Karpas-422 (cell line): ENCODE measurements at regions not wholly inside any gene's neighbourhood (a gene's known extent, or its start where the extent isn't known, plus 50 kb on each side); places are given as distances from the start of the nearest gene placed in this dataset.

ENCODE experiments used
- DNase-seq: peaks from one replicate; pipeline ENCODE4 v3.0.0-alpha.2; 2015
- H2AFZ ChIP-seq: fragments of 200-600 bp; sonication (generic); 2 replicates; pipeline ENCODE4 v1.6.1; 2014; ENCODE audit warnings: antibody characterized with exemption, low read length, mixed read lengths
- H3K27ac ChIP-seq: fragments of 200-600 bp; sonication (generic); 2 replicates; pipeline ENCODE4 v1.5.1; 2014; ENCODE audit warnings: mild to moderate bottlenecking, low read length, moderate library complexity
- H3K27me3 ChIP-seq: fragments of 200-600 bp; sonication (generic); 2 replicates; pipeline ENCODE4 v1.6.1; 2014; ENCODE audit warnings: low read length, mixed read lengths
- H3K36me3 ChIP-seq: fragments of 200-600 bp; sonication (generic); 2 replicates; pipeline ENCODE4 v1.6.1; 2014; ENCODE audit warnings: low read length, mixed read lengths; ENCODE audit not compliant: insufficient read depth
- H3K4me1 ChIP-seq: fragments of 200-600 bp; sonication (generic); 2 replicates; pipeline ENCODE4 v1.6.1; 2014; ENCODE audit warnings: mild to moderate bottlenecking, low read length, mixed read lengths
- H3K4me2 ChIP-seq: fragments of 200-600 bp; sonication (generic); 2 replicates; pipeline ENCODE4 v1.6.1; 2014; ENCODE audit warnings: low read length, low read depth, mild to moderate bottlenecking; ENCODE audit not compliant: poor library complexity, severe bottlenecking
- H3K4me3 ChIP-seq: fragments of 200-600 bp; sonication (generic); 2 replicates; pipeline ENCODE4 v1.5.1; 2014; ENCODE audit warnings: mild to moderate bottlenecking, antibody characterized with exemption, low read length, mixed read lengths
- H3K79me2 ChIP-seq: fragments of 200-600 bp; sonication (generic); 2 replicates; pipeline ENCODE4 v1.6.1; 2014; ENCODE audit warnings: mild to moderate bottlenecking, low read length, mixed read lengths
- H3K9ac ChIP-seq: fragments of 200-600 bp; sonication (generic); 2 replicates; pipeline ENCODE4 v1.6.0; 2014; ENCODE audit warnings: low read length
- H3K9me2 ChIP-seq: fragments of 200-600 bp; sonication (generic), shearing (Covaris generic); replicated peaks from 2 replicates; pipeline ENCODE4 v1.6.0; 2014; ENCODE audit warnings: mild to moderate bottlenecking, low read length, moderate library complexity; ENCODE audit not compliant: insufficient read depth
- H3K9me3 ChIP-seq: fragments of 300-700, 200-600 bp; sonication (generic); 2 replicates; pipeline ENCODE4 v1.6.1; 2014; ENCODE audit warnings: low read length, mixed read lengths
- H4K20me1 ChIP-seq: fragments of 200-600 bp; sonication (generic); 2 replicates; pipeline ENCODE4 v1.6.1; 2014; ENCODE audit warnings: mild to moderate bottlenecking, antibody characterized with exemption, low read length, low read depth; ENCODE audit not compliant: insufficient read depth

- Histone ChIP-seq H3K4me3 (no peak overlapping the region), H3K79me2 (no peaks in the 10 kb centered on the region), H2AFZ (no peak overlapping the region), H3K27ac (no peak overlapping the region), H3K9me3 (no peaks in the 10 kb centered on the region), H3K4me2 (no peak overlapping the region), H3K9me2 (no peaks in the 10 kb centered on the region), H3K27me3 (no peaks in the 10 kb centered on the region), H3K4me1 (no peaks in the 10 kb centered on the region), H4K20me1 (no peaks in the 10 kb centered on the region), H3K36me3 (no peaks in the 10 kb centered on the region), H3K9ac (no peak overlapping the region)
- no peak for DNase-seq
Measured at GRCh38 chr7:98679741-98680140, 62.7 kb downstream of the NPTX2 start.

- Histone ChIP-seq H4K20me1 (no peaks in the 10 kb centered on the region), H3K4me2 (no peak overlapping the region), H2AFZ (no peak overlapping the region), H3K9me2 (no peaks in the 10 kb centered on the region), H3K9ac (no peak overlapping the region), H3K36me3 (no peaks in the 10 kb centered on the region), H3K9me3 (peaks cover 5% of the 10 kb centered on the region), H3K27ac (no peak overlapping the region), H3K79me2 (no peaks in the 10 kb centered on the region), H3K4me1 (no peaks in the 10 kb centered on the region), H3K4me3 (no peak overlapping the region), H3K27me3 (no peaks in the 10 kb centered on the region)
- DNase-seq: no peak
Measured at GRCh38 chr7:98681511-98681910, 64.4 kb downstream of the NPTX2 start.

GRCh38 chr7:98681951-98682350, 64.9 kb downstream of the NPTX2 start:
- no peak overlapping the region for H3K4me3 ChIP-seq
- H3K9ac ChIP-seq: no peak overlapping the region
- no peaks in the 10 kb centered on the region for H3K4me1 ChIP-seq
- H3K27ac ChIP-seq: no peak overlapping the region
- peaks cover 5% of the 10 kb centered on the region for H3K9me3 ChIP-seq
- H2AFZ ChIP-seq: no peak overlapping the region
- H3K79me2 ChIP-seq: no peaks in the 10 kb centered on the region
- no peak for DNase-seq
- no peaks in the 10 kb centered on the region for H4K20me1 ChIP-seq
- H3K36me3 ChIP-seq: no peaks in the 10 kb centered on the region
- no peak overlapping the region for H3K4me2 ChIP-seq
- H3K9me2 ChIP-seq: no peaks in the 10 kb centered on the region
- no peaks in the 10 kb centered on the region for H3K27me3 ChIP-seq

- H3K9me2 ChIP-seq: no peaks in the 10 kb centered on the region
- H3K36me3 ChIP-seq: no peaks in the 10 kb centered on the region
- H3K79me2 ChIP-seq: no peaks in the 10 kb centered on the region
- H4K20me1 ChIP-seq: no peaks in the 10 kb centered on the region
- no peaks in the 10 kb centered on the region for H3K27me3 ChIP-seq
- H3K4me3 ChIP-seq: no peak overlapping the region
- H2AFZ ChIP-seq: no peak overlapping the region
- no peak overlapping the region for H3K9ac ChIP-seq
- H3K27ac ChIP-seq: no peak overlapping the region
- H3K9me3 ChIP-seq: peaks cover 5% of the 10 kb centered on the region
- no peak overlapping the region for H3K4me2 ChIP-seq
- H3K4me1 ChIP-seq: no peaks in the 10 kb centered on the region
- DNase-seq: no peak
Measured at GRCh38 chr7:98683514-98683913, 66.4 kb downstream of the NPTX2 start.

- Histone ChIP-seq H3K4me2 (no peak overlapping the region), H3K79me2 (no peaks in the 10 kb centered on the region), H3K9me3 (peaks cover 5% of the 10 kb centered on the region), H4K20me1 (no peaks in the 10 kb centered on the region), H3K4me1 (no peaks in the 10 kb centered on the region), H3K9me2 (no peaks in the 10 kb centered on the region), H3K4me3 (no peak overlapping the region), H3K9ac (no peak overlapping the region), H2AFZ (no peak overlapping the region), H3K27ac (no peak overlapping the region), H3K27me3 (no peaks in the 10 kb centered on the region), H3K36me3 (no peaks in the 10 kb centered on the region)
- no peak for DNase-seq
Measured at GRCh38 chr7:98685541-98685940, 68.5 kb downstream of the NPTX2 start.

GRCh38 chr7:98686466-98687080, 69.5 kb downstream of the NPTX2 start:
- Histone ChIP-seq H2AFZ (no peak overlapping the region), H3K4me2 (no peak overlapping the region), H3K9me3 (peaks cover 5% of the 10 kb centered on the region), H4K20me1 (no peaks in the 10 kb centered on the region), H3K36me3 (no peaks in the 10 kb centered on the region), H3K27me3 (no peaks in the 10 kb centered on the region), H3K4me1 (no peaks in the 10 kb centered on the region), H3K4me3 (no peak overlapping the region), H3K9ac (no peak overlapping the region), H3K27ac (no peak overlapping the region), H3K79me2 (no peaks in the 10 kb centered on the region), H3K9me2 (no peaks in the 10 kb centered on the region)
- DNase-seq: no peak

- Histone ChIP-seq H3K9me3 (peaks cover 5% of the 10 kb centered on the region), H3K4me2 (no peak overlapping the region), H3K27me3 (no peaks in the 10 kb centered on the region), H3K9me2 (no peaks in the 10 kb centered on the region), H3K4me1 (no peaks in the 10 kb centered on the region), H3K27ac (no peak overlapping the region), H3K79me2 (no peaks in the 10 kb centered on the region), H2AFZ (no peak overlapping the region), H4K20me1 (no peaks in the 10 kb centered on the region), H3K36me3 (no peaks in the 10 kb centered on the region), H3K4me3 (no peak overlapping the region), H3K9ac (no peak overlapping the region)
- no peak for DNase-seq
Measured at GRCh38 chr7:98687111-98687751, 70.1 kb downstream of the NPTX2 start.

GRCh38 chr7:98691619-98692018, 74.5 kb downstream of the NPTX2 start:
- H4K20me1 ChIP-seq: no peaks in the 10 kb centered on the region
- no peak overlapping the region for H3K9ac ChIP-seq
- H3K27me3 ChIP-seq: no peaks in the 10 kb centered on the region; the same call in 1 of the 2 replicates
- no peak overlapping the region for H2AFZ ChIP-seq
- no peak overlapping the region for H3K27ac ChIP-seq
- DNase-seq: no peak
- no peaks in the 10 kb centered on the region for H3K4me1 ChIP-seq
- H3K4me2 ChIP-seq: no peak overlapping the region
- H3K4me3 ChIP-seq: no peak overlapping the region
- H3K9me3 ChIP-seq: peaks cover 3% of the 10 kb centered on the region
- no peaks in the 10 kb centered on the region for H3K79me2 ChIP-seq
- H3K36me3 ChIP-seq: no peaks in the 10 kb centered on the region; the same call in 1 of the 2 replicates
- H3K9me2 ChIP-seq: no peaks in the 10 kb centered on the region
